Vagina (tissue), 2 donors: ENCODE measurements at regions not wholly inside any gene's neighbourhood (a gene's known extent, or its start where the extent isn't known, plus 50 kb on each side); places are given as distances from the start of the nearest gene placed in this dataset.

Source experiments
- DNase-seq, 2 donors: peaks; one replicate each; pipeline ENCODE4 v3.0.0-alpha.2; 2017; ENCODE audit errors: extremely low spot score in 2 of 2
- H3K27ac ChIP-seq: fragments of 200-600 bp; sonication (generic); one replicate; pipeline ENCODE4 v1.5.1; 2019
- H3K27me3 ChIP-seq: fragments of 200-600 bp; sonication (generic); one replicate; pipeline ENCODE4 v1.5.1; 2019
- H3K36me3 ChIP-seq, 2 donors: fragments of 200-600 bp; sonication (generic); one replicate each; pipeline ENCODE4 v1.5.1; 2017 to 2019
- H3K4me1 ChIP-seq: fragments of 200-600 bp; sonication (generic); one replicate; pipeline ENCODE4 v1.5.1; 2019
- H3K4me3 ChIP-seq, 2 donors: fragments of 200-600 bp; sonication (generic); 1 replicate in 1 of 2; 2 replicates in 1 of 2; pipeline ENCODE4 v1.5.1; 2016 to 2019
- H3K9me3 ChIP-seq: fragments of 200-600 bp; sonication (generic); one replicate; pipeline ENCODE4 v1.5.1; 2019
- POLR2A ChIP-seq, 2 donors: fragments of 450-650 bp; IDR thresholded peaks; one replicate each; pipeline ENCODE4 v1.6.1; 2017; ENCODE audit warnings: antibody characterized with exemption in 2 of 2, mild to moderate bottlenecking in 2 of 2, moderate library complexity in 2 of 2
- POLR2AphosphoS5 ChIP-seq, 2 donors: sonication (generic); formaldehyde crosslinking; IDR thresholded peaks; one replicate each; pipeline ENCODE4 v1.9.0; 2017; ENCODE audit warnings: antibody characterized with exemption in 2 of 2, mild to moderate bottlenecking in 2 of 2, low read depth in 1 of 2; ENCODE audit not compliant: insufficient read depth in 1 of 2
- intact Hi-C: fragments of 100-400 bp; cut with DNase I; formaldehyde crosslinking; loops from one replicate; pipeline ENCODE4 v1.15.1; 2023
- TF ChIP-seq, protein P1 (sequence below), 3 experiments: fragments of 450-650 bp in 2 of 3; fragments of 200-600 bp in 1 of 3; sonication (generic) in 1 of 3; IDR thresholded peaks; one replicate each; pipeline ENCODE4 v1.5.1; 2017 to 2019; ENCODE audit warnings: antibody characterized with exemption in 3 of 3, mild to moderate bottlenecking in 2 of 3, moderate library complexity in 2 of 3

DNA sequence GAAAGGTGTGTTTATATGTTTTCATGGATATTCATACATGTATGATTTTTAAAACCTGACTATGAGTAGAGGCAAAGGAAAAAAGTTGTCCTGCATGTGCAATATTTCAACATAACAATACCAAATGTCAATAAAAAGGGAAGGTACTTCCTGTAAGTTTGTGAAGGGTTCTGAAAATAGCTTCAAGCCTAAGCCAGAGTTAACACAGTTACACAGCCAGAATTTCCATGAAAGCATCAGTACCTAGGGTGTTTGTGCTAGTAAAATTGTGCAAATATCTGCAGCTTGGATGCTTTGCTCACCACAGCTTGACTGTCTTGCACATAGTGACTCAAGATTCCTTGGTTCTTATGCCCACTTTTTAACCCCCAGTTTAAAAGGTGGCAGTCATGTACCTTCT is 193.1 kb upstream of the FAR2 start:
- DNase-seq: no peak

DNA sequence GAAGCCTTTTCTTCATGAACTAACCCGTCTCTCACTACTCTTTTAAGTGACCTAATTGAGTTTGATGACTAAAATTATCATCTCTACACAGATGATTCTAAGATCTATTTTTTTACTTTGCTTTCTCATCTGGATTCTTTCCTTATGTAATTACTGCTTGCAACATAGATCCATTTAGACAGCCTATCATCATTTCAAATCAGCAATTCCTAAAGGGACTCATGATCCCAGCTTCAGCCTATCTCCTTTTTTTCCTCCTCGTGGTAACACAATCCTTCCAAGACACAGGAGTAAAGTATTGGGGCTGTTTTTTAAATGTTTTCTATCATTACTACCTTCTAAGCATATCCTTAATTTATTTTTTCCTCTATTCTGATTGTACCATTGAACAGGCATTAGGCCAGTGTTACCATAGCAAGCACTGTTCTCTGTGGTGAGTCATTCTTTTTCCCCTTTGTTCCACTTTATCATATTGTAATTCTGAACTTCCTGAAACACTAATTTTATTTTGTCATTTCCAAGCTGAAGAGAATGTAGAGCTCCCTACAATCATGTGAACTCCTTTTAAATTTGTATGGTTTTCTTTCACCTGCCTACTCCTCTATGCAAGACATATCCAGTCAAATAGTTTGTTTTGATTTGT is 190.4 kb upstream of the FAR2 start:
- Histone ChIP-seq H3K9me3 (no peaks in the 10 kb centered on the region), H3K4me1 (peaks cover 33% of the 10 kb centered on the region), H3K36me3 (no peaks in the 10 kb centered on the region), H3K27me3 (no peaks in the 10 kb centered on the region), H3K27ac (peak overlapping the region; percentile 35), H3K4me3 (no peak overlapping the region)
- intact Hi-C loops: no loop called here
- no peak for TF ChIP-seq POLR2A (IDR thresholded peaks at IDR 0.05)
- TF ChIP-seq, protein P1, sequence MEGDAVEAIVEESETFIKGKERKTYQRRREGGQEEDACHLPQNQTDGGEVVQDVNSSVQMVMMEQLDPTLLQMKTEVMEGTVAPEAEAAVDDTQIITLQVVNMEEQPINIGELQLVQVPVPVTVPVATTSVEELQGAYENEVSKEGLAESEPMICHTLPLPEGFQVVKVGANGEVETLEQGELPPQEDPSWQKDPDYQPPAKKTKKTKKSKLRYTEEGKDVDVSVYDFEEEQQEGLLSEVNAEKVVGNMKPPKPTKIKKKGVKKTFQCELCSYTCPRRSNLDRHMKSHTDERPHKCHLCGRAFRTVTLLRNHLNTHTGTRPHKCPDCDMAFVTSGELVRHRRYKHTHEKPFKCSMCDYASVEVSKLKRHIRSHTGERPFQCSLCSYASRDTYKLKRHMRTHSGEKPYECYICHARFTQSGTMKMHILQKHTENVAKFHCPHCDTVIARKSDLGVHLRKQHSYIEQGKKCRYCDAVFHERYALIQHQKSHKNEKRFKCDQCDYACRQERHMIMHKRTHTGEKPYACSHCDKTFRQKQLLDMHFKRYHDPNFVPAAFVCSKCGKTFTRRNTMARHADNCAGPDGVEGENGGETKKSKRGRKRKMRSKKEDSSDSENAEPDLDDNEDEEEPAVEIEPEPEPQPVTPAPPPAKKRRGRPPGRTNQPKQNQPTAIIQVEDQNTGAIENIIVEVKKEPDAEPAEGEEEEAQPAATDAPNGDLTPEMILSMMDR (IDR thresholded peaks at IDR 0.05): no peak
- TF ChIP-seq POLR2AphosphoS5 (IDR thresholded peaks at IDR 0.05; ENCODE audit: insufficient read depth in 1 of 2, low read depth in 1 of 2): peak in 1 of 2 donors; percentile 50
- DNase-seq: no peak

More for the DNA sequence above, 193.1 kb upstream of the FAR2 start:
- intact Hi-C loops: no loop called here
- TF ChIP-seq POLR2A (IDR thresholded peaks at IDR 0.05): no peak
- TF ChIP-seq, protein P1 (IDR thresholded peaks at IDR 0.05): no peak
- TF ChIP-seq POLR2AphosphoS5 (IDR thresholded peaks at IDR 0.05; ENCODE audit: insufficient read depth in 1 of 2, low read depth in 1 of 2): no peak
- H3K36me3 ChIP-seq: no peaks in the 10 kb centered on the region
- peaks cover 19% of the 10 kb centered on the region for H3K4me1 ChIP-seq
- no peaks in the 10 kb centered on the region for H3K9me3 ChIP-seq
- no peak overlapping the region for H3K27ac ChIP-seq
- no peaks in the 10 kb centered on the region for H3K27me3 ChIP-seq
- H3K4me3 ChIP-seq: no peak overlapping the region

DNA sequence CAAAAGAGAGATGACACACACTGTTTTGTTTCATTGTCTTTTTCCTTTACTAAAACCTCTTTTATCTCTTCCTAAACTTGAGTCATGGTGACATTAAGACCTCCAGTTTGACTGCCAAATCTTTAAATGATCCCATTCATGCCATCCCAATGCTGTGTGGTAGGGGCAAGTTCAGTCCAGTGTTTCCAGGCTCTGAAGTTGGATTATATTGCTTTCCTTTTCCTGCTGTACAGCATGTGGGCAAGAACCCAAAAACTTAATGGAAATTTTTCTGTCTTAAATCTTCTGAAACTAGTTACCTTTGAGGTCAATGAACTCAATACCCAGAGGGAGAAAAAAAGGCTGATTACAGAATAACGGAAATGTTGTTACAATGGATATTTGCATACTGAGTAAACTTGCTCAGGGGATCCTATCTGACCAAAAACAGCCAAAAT is 187.1 kb upstream of the FAR2 start:
- Histone ChIP-seq H3K27ac (peak overlapping the region; percentile 19), H3K9me3 (no peaks in the 10 kb centered on the region), H3K27me3 (no peaks in the 10 kb centered on the region), H3K4me1 (peaks cover 25% of the 10 kb centered on the region), H3K36me3 (no peaks in the 10 kb centered on the region), H3K4me3 (no peak overlapping the region)
- intact Hi-C loops: no loop called here
- DNase-seq: no peak
- peak in 1 of 2 donors; percentile 64 for TF ChIP-seq POLR2AphosphoS5 (IDR thresholded peaks at IDR 0.05; ENCODE audit: insufficient read depth in 1 of 2, low read depth in 1 of 2)
- TF ChIP-seq, protein P1 (IDR thresholded peaks at IDR 0.05): no peak

DNA sequence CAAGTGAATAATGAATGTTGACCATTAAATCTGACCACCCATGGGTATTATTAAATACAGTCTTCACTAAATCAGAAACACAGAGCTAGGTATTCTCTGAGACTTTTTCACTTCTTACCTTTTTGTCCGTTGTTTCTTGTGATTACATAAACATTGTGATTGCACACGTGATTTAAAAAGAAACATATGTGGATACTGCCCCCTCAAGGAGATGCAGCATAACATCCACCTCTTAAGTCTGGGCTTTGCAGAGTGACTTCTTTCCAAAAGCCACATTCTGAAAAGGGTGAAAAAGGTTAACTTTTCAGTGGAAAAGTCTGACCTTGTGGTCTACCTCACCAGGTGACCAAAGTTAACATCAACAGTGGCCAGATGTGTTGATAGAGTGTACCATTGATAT is 185.5 kb upstream of the FAR2 start:
- H3K36me3 ChIP-seq: no peaks in the 10 kb centered on the region
- peaks cover 25% of the 10 kb centered on the region for H3K4me1 ChIP-seq
- no peak for TF ChIP-seq POLR2AphosphoS5 (IDR thresholded peaks at IDR 0.05; ENCODE audit: insufficient read depth in 1 of 2, low read depth in 1 of 2)
- TF ChIP-seq POLR2A (IDR thresholded peaks at IDR 0.05): no peak
- TF ChIP-seq, protein P1 (IDR thresholded peaks at IDR 0.05): peak in 1 of 3 experiments; percentile 16
- no peaks in the 10 kb centered on the region for H3K27me3 ChIP-seq
- DNase-seq: no peak
- no peak overlapping the region for H3K27ac ChIP-seq
- H3K9me3 ChIP-seq: no peaks in the 10 kb centered on the region
- no peak overlapping the region for H3K4me3 ChIP-seq
- intact Hi-C loops: no loop called here

DNA sequence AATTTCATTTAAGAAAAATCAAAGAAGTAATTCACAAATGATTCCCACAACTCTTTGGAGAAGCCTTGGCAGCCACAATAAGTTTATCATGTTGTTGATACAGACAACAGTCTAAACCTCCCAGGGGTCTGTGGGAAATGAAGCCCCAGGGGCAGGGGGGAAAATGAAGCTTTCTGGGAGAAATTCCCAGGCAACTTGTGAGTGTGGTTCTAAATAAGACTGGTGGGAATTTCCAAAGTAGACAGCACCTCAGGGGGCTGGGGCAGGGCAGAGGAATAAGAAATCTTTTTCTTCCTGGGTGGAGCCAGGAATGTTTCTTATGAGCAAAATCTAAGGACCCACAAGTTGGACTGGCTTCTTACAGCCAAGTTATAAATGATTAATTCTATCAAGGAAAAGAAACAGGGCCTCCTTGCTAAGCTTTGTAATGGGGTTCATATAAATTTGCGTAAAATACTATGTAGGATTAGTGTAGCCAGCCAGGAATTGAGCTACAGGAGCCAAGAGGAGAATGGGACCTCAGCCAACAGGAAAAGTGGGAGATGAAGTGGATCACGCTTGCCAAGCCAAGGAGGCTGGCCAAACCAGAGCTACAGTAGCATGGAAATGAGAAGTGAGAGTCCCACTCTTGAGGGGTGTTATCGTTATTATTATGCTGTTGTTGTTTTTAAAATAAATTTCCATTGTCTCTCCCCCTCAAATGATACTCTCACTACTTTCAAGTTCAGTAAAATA is 182.9 kb upstream of the FAR2 start:
- no peak overlapping the region for H3K4me3 ChIP-seq
- DNase-seq: no peak
- no peaks in the 10 kb centered on the region for H3K36me3 ChIP-seq
- TF ChIP-seq, protein P1 (IDR thresholded peaks at IDR 0.05): no peak
- no peak for TF ChIP-seq POLR2A (IDR thresholded peaks at IDR 0.05)
- no peak for TF ChIP-seq POLR2AphosphoS5 (IDR thresholded peaks at IDR 0.05; ENCODE audit: insufficient read depth in 1 of 2, low read depth in 1 of 2)
- H3K4me1 ChIP-seq: peaks cover 17% of the 10 kb centered on the region
- H3K9me3 ChIP-seq: no peaks in the 10 kb centered on the region
- no peaks in the 10 kb centered on the region for H3K27me3 ChIP-seq
- peak overlapping the region; percentile 12 for H3K27ac ChIP-seq
- intact Hi-C loops: no loop called here
